GM23338 (cell line): ENCODE measurements at regions not wholly inside any gene's neighbourhood (a gene's known extent, or its start where the extent isn't known, plus 50 kb on each side); places are given as distances from the start of the nearest gene placed in this dataset.

Source experiments
- ATAC-seq: fragments of 200-7000 bp; cut with Tn5 transposase; 3 replicates; pipeline ENCODE4 v1.9.1; 2020
- DNase-seq: peaks from one replicate; pipeline ENCODE4 v3.0.0-alpha.2; 2015; ENCODE audit warnings: low spot score
- H2AFZ ChIP-seq: fragments of 200-600 bp; sonication (generic); 2 replicates; pipeline ENCODE4 v1.8.0; 2016; ENCODE audit warnings: antibody characterized with exemption, mild to moderate bottlenecking, moderate library complexity
- H3F3A ChIP-seq: fragments of 200-600 bp; sonication (generic); replicated peaks from 2 replicates; pipeline ENCODE4 v1.8.0; 2017; ENCODE audit warnings: antibody characterized with exemption, mixed run types, low read depth
- H3K27ac ChIP-seq: fragments of 200-600 bp; sonication (generic); 2 replicates; pipeline ENCODE4 v1.6.1; 2016; ENCODE audit warnings: low read depth
- H3K27me3 ChIP-seq: fragments of 200-600 bp; sonication (generic); 2 replicates; pipeline ENCODE4 v1.8.0; 2016; ENCODE audit warnings: mild to moderate bottlenecking, mixed run types, moderate library complexity; ENCODE audit not compliant: insufficient read depth
- H3K36me3 ChIP-seq: fragments of 200-600 bp; sonication (generic); 2 replicates; pipeline ENCODE4 v1.8.0; 2016; ENCODE audit warnings: mild to moderate bottlenecking; ENCODE audit not compliant: insufficient read depth
- H3K4me1 ChIP-seq: fragments of 200-600 bp; sonication (generic); 2 replicates; pipeline ENCODE4 v1.8.0; 2016; ENCODE audit warnings: mild to moderate bottlenecking, moderate library complexity; ENCODE audit not compliant: insufficient read depth
- H3K4me2 ChIP-seq: fragments of 200-600 bp; sonication (generic); 2 replicates; pipeline ENCODE4 v1.7.1; 2017; ENCODE audit warnings: mixed run types
- H3K4me3 ChIP-seq: fragments of 200-600 bp; sonication (generic); 2 replicates; pipeline ENCODE4 v1.6.1; 2016; ENCODE audit warnings: mixed run types
- H3K79me2 ChIP-seq: fragments of 200-600 bp; sonication (generic); replicated peaks from 2 replicates; pipeline ENCODE4 v1.8.0; 2017; ENCODE audit warnings: mild to moderate bottlenecking; ENCODE audit not compliant: insufficient read depth
- H3K9me2 ChIP-seq: fragments of 200-600 bp; sonication (generic); 2 replicates; pipeline ENCODE4 v1.8.0; 2017; ENCODE audit not compliant: insufficient read depth
- H4K20me1 ChIP-seq: fragments of 200-600 bp; sonication (generic); replicated peaks from 2 replicates; pipeline ENCODE4 v1.8.0; 2017; ENCODE audit warnings: mild to moderate bottlenecking; ENCODE audit not compliant: insufficient read depth
- H3K27ac Mint-ChIP-seq: 2 replicates; pipeline ENCODE4 v1.8.0; 2020; ENCODE audit warnings: inconsistent platforms, mild to moderate bottlenecking, moderate library complexity, mixed read lengths
- H3K27me3 Mint-ChIP-seq: 3 replicates; pipeline ENCODE4 v1.8.0; 2022; ENCODE audit warnings: low read depth, mild to moderate bottlenecking, moderate library complexity, mixed read lengths, inconsistent platforms; ENCODE audit not compliant: insufficient read depth, poor library complexity
- H3K36me3 Mint-ChIP-seq: 3 replicates; pipeline ENCODE4 v1.8.0; 2021; ENCODE audit warnings: low read depth, mild to moderate bottlenecking, inconsistent platforms, moderate library complexity, mixed read lengths
- H3K4me1 Mint-ChIP-seq: 3 replicates; pipeline ENCODE4 v1.8.0; 2020; ENCODE audit warnings: mild to moderate bottlenecking, inconsistent platforms, mixed read lengths
- H3K4me3 Mint-ChIP-seq: 3 replicates; pipeline ENCODE4 v1.8.0; 2021; ENCODE audit warnings: moderate library complexity, mild to moderate bottlenecking, inconsistent platforms, mixed read lengths
- H3K9me3 Mint-ChIP-seq: 3 replicates; pipeline ENCODE4 v1.8.0; 2020; ENCODE audit warnings: moderate library complexity, mild to moderate bottlenecking, inconsistent platforms, mixed read lengths
- CREB1 ChIP-seq: fragments of 250-450 bp; sonication (Bioruptor Pico); IDR thresholded peaks from 2 replicates; pipeline ENCODE4 v1.5.0; 2020; ENCODE audit warnings: low read depth, mild to moderate bottlenecking, moderate library complexity
- CTCF ChIP-seq, 2 experiments: fragments of 200-600 bp in 1 of 2; sonication (generic) in 1 of 2; conservative IDR thresholded peaks; 2 replicates each; pipeline versions ENCODE4 v1.5.1 to v1.6.1; 2016 to 2017; ENCODE audit warnings: antibody characterized with exemption in 2 of 2, low read depth in 2 of 2, mild to moderate bottlenecking in 2 of 2, moderate library complexity in 1 of 2
- ETS1 ChIP-seq: IDR thresholded peaks from 2 replicates; pipeline ENCODE4 v1.6.1; 2016; ENCODE audit warnings: antibody characterized with exemption
- EZH2 ChIP-seq: fragments of 200-600 bp; sonication (generic); IDR thresholded peaks from one replicate; pipeline ENCODE4 v1.8.0; 2017; ENCODE audit warnings: antibody characterized with exemption, mild to moderate bottlenecking, low read depth; ENCODE audit not compliant: unreplicated experiment
- EZH2phosphoT487 ChIP-seq: fragments of 200-600 bp; sonication (generic); IDR thresholded peaks from one replicate; pipeline ENCODE4 v1.8.1; 2018; ENCODE audit warnings: antibody characterized with exemption; ENCODE audit not compliant: unreplicated experiment
- JUNB ChIP-seq: IDR thresholded peaks from one replicate; pipeline ENCODE4 v1.6.1; 2016; ENCODE audit warnings: antibody characterized with exemption; ENCODE audit not compliant: unreplicated experiment
- NANOG ChIP-seq: IDR thresholded peaks from 2 replicates; pipeline ENCODE4 v1.6.1; 2016; ENCODE audit warnings: antibody characterized with exemption, borderline replicate concordance
- STAT1 ChIP-seq: IDR thresholded peaks from one replicate; pipeline ENCODE4 v1.6.1; 2016; ENCODE audit warnings: antibody characterized with exemption; ENCODE audit not compliant: unreplicated experiment
- ZNF114 ChIP-seq: fragments of 250-450 bp; sonication (Bioruptor Pico); IDR thresholded peaks from 2 replicates; pipeline ENCODE4 v1.5.0; 2020; ENCODE audit warnings: mild to moderate bottlenecking, moderate library complexity
- TF ChIP-seq, protein P1 (sequence below): IDR thresholded peaks from one replicate; pipeline ENCODE4 v1.6.1; 2018; ENCODE audit warnings: antibody characterized with exemption; ENCODE audit not compliant: unreplicated experiment

GRCh38 chr12:115378291-115378690, 694.3 kb upstream of the TBX3 start:
- no peaks in the 10 kb centered on the region for H3K27me3 ChIP-seq
- peaks cover 14% of the 10 kb centered on the region for H3K4me1 Mint-ChIP-seq
- peaks cover 4% of the 10 kb centered on the region for H3K27me3 Mint-ChIP-seq

GRCh38 chr12:115377779-115378178, 693.8 kb upstream of the TBX3 start:
- H3K27ac ChIP-seq: no peak overlapping the region
- H3K9me2 ChIP-seq: peaks cover 4% of the 10 kb centered on the region; the same call in 1 of the 2 replicates
- H3K4me2 ChIP-seq: no peak overlapping the region
- H3K4me1 ChIP-seq: no peaks in the 10 kb centered on the region
- ATAC-seq: no peak
- Mint-ChIP-seq H3K4me1 (peaks cover 14% of the 10 kb centered on the region), H3K9me3 (peaks cover 2% of the 10 kb centered on the region; the same call in 1 of the 3 replicates), H3K27ac (no peak overlapping the region), H3K36me3 (no peaks in the 10 kb centered on the region), H3K4me3 (no peak overlapping the region), H3K27me3 (peaks cover 4% of the 10 kb centered on the region)
- no peaks in the 10 kb centered on the region for H3K27me3 ChIP-seq
- no peaks in the 10 kb centered on the region for H3K36me3 ChIP-seq
- no peak overlapping the region for H3K4me3 ChIP-seq
- no peaks in the 10 kb centered on the region for H4K20me1 ChIP-seq
- no peak for DNase-seq
- no peaks in the 10 kb centered on the region for H3K79me2 ChIP-seq
- H3F3A ChIP-seq: no peaks in the 10 kb centered on the region
- no peak overlapping the region for H2AFZ ChIP-seq
- TF ChIP-seq ETS1 (no peak), CTCF (conservative IDR thresholded peaks at IDR 0.05; ENCODE audit: low read depth in 2 of 2) (no peak), STAT1 (no peak), EZH2 (no peak), ZNF114 (no peak), EZH2phosphoT487 (no peak), CREB1 (CRISPR knock-in tag) (no peak)

More at GRCh38 chr12:115378291-115378690, 694.3 kb upstream of the TBX3 start:
- Mint-ChIP-seq H3K4me3 (no peak overlapping the region), H3K36me3 (no peaks in the 10 kb centered on the region), H3K9me3 (peaks cover 2% of the 10 kb centered on the region; the same call in 1 of the 3 replicates), H3K27ac (no peak overlapping the region)
- Histone ChIP-seq H3K4me3 (no peak overlapping the region), H3K36me3 (no peaks in the 10 kb centered on the region), H4K20me1 (no peaks in the 10 kb centered on the region), H3K27ac (no peak overlapping the region), H2AFZ (no peak overlapping the region), H3K4me2 (no peak overlapping the region), H3K79me2 (no peaks in the 10 kb centered on the region), H3K4me1 (no peaks in the 10 kb centered on the region), H3F3A (no peaks in the 10 kb centered on the region), H3K9me2 (peaks cover 4% of the 10 kb centered on the region; the same call in 1 of the 2 replicates)
- TF ChIP-seq EZH2: no peak
- no peak for TF ChIP-seq EZH2phosphoT487
- no peak for TF ChIP-seq JUNB
- TF ChIP-seq, protein P1, sequence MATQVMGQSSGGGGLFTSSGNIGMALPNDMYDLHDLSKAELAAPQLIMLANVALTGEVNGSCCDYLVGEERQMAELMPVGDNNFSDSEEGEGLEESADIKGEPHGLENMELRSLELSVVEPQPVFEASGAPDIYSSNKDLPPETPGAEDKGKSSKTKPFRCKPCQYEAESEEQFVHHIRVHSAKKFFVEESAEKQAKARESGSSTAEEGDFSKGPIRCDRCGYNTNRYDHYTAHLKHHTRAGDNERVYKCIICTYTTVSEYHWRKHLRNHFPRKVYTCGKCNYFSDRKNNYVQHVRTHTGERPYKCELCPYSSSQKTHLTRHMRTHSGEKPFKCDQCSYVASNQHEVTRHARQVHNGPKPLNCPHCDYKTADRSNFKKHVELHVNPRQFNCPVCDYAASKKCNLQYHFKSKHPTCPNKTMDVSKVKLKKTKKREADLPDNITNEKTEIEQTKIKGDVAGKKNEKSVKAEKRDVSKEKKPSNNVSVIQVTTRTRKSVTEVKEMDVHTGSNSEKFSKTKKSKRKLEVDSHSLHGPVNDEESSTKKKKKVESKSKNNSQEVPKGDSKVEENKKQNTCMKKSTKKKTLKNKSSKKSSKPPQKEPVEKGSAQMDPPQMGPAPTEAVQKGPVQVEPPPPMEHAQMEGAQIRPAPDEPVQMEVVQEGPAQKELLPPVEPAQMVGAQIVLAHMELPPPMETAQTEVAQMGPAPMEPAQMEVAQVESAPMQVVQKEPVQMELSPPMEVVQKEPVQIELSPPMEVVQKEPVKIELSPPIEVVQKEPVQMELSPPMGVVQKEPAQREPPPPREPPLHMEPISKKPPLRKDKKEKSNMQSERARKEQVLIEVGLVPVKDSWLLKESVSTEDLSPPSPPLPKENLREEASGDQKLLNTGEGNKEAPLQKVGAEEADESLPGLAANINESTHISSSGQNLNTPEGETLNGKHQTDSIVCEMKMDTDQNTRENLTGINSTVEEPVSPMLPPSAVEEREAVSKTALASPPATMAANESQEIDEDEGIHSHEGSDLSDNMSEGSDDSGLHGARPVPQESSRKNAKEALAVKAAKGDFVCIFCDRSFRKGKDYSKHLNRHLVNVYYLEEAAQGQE: no peak
- TF ChIP-seq NANOG: no peak
- no peak for TF ChIP-seq CREB1 (CRISPR knock-in tag)
- ATAC-seq (no peak), DNase-seq (no peak)
